ENCODE measurements at regions not wholly inside any gene's neighbourhood (a gene's known extent, or its start where the extent isn't known, plus 50 kb on each side); places are given as distances from the start of the nearest gene placed in this dataset.

- no peak for DNase-seq
Observed at GRCh38 chr15:94098921-94099573, 132.3 kb upstream of the MCTP2 start.

GRCh38 chr15:94097552-94097951 is 133.8 kb upstream of the MCTP2 start:
- DNase-seq: no peak

GRCh38 chr15:94094310-94094709 is 137.1 kb upstream of the MCTP2 start:
- DNase-seq: no peak

- DNase-seq: no peak
Observed at GRCh38 chr15:94086341-94086740, 145.0 kb upstream of the MCTP2 start.

DNA sequence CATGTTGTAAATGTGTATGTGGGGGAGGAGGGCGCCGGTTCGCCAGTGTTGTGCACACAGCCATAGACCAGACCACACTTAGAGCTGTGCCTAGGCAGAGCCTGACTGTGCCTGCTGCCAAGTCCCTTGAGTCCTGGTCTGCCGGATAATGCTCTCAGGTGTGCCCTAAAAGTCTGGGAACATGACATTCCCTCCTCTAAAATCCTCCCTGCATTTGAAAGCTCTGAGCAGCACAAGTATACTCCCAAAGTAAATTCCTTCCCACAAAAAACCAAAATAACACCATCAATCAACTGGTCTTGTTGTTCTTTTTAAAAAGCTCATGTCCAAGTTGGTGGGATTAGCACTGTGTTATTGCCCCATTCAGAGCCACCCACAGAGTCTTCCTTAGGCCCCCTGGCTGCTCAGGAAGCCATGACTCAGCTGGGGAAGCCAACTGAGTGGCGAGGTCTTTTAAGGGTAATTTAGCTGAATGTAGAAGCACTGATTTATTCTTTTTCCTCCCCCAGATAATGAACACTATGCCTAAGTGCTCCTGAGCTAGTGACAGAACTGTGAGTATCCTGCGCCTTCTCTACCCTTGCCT is 147.8 kb upstream of the MCTP2 start:
- DNase-seq: no peak

- no peak for DNase-seq
Observed at GRCh38 chr15:94081829-94082228, 149.5 kb upstream of the MCTP2 start.

GRCh38 chr15:94080989-94081605 is 150.3 kb upstream of the MCTP2 start:
- DNase-seq: no peak

- no peak for DNase-seq
Observed at GRCh38 chr15:94080416-94080815, 150.9 kb upstream of the MCTP2 start.

GRCh38 chr15:94079968-94080367 is 151.4 kb upstream of the MCTP2 start:
- DNase-seq: no peak

GRCh38 chr15:94079459-94079858 is 151.9 kb upstream of the MCTP2 start:
- DNase-seq: no peak

DNA sequence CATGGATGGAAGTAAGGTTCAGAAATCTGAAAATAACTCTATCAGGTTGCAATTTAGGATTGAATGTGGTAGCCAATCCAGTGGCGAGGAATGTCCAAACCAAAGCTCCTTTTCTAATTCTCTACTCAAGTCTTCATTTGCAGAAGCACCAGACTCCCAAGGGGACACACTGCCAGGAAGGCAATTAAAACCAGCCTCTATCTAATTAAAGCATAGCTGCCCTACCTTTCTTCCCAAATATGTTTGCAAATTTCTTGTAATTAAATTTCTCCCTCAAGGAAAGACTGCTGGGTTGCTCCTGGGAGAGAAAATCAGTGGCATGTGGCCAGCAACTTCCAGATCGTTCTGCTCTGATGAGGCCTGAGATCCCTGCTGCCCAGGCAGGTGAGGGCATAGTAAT is 153.4 kb upstream of the MCTP2 start:
- no peak for DNase-seq

DNA sequence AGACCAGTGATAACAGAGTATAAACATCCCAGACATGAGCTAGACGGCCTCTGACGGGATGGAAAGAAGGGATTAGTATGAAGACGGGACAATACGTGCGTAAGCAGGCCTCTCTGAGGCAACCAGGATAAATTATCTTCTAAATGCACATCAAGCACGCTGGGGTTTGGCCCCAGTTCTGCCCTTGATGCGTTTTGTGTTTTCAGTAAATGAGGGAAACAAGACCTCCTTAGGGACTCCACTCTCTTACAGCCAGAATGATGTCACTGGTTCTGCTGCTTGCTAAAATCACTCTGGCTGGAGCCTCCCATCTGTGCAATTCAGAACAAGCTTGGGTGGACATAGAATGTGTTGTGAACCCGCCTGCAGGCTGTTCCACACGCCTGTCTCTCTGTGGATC is 156.0 kb upstream of the MCTP2 start:
- no peak for DNase-seq

DNA sequence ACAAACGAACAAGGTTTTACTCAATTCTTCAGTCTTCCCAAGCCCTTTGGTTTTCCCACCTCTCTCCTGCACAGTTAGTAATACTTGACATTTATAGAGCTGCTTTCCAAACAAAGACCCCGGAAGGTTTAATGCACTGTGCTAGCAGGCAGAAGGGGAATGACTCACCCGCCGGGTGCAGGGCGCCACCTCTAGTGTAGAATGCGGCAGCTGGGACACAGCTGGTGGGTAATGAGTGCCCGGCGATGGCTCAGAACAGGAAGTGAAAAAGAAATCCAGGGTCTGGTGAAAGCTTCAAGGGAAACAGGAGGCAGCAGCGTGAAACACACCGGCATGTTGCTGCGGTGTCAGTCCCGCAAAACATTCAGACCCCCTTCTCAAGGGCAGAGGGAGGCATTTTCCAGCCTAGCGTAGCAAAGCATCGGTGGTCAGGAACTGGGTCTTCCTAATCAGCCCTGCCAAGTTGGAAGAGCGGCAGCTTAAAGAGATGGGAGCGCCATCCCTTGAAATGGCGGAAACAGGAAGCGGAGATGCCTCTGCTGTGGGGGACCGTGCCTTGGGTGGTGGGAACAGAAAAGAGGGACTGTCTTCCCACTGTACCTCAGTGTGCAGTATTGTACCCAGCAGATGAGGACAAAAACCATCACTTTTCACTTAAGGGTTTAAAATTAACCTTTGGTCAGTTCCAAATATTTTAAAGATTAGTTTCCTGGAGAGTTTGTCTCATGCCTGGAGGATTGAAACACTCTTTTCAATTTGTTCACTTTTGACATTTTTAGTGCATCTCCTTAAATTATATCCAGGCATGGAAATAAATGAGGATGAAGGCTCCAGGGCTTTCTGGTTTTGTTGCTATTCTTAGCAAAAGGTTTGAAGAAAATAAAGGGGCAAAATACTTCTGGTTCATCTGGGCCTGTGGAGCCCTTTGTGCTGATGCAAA is 160.7 kb upstream of the MCTP2 start:
- DNase-seq: no peak

- DNase-seq: no peak
Observed at GRCh38 chr15:94069844-94070243, 161.5 kb upstream of the MCTP2 start.

GRCh38 chr15:94066811-94067210 is 164.6 kb upstream of the MCTP2 start:
- no peak for DNase-seq

GRCh38 chr15:94066046-94066445 is 165.3 kb upstream of the MCTP2 start:
- DNase-seq: no peak

DNA sequence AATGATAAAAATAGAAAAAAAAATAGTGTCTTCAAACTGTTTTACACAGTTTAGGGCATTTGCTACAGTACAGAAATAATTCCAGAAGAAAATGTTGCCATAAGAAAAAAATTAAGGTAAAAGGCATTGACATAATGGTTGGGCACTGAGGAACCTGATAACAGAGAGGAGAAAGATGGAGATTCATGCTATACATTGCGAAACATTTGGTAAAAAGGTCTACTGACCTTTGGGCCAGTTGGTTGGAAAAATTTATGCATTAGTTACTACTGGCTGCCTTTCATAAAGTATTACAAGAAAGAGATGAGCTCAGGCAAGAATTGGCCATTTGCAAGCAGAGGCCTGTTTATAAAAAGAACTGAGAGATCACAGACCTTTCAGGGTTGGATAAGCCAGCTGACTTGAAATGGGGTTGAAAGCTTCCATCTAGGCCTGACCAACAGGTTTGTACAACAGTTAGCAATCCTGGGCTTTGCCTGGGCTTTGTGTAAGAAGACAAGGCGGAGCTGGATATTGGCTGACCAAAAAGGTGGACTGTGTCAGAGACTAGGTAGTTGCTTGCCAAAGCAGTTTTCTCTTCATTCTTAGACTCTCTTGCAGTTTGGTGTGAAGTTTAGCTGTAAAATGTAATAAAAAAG is 166.6 kb upstream of the MCTP2 start:
- DNase-seq: no peak

GRCh38 chr15:94061041-94061440 is 170.3 kb upstream of the MCTP2 start:
- no peak for DNase-seq

GRCh38 chr15:94059013-94059587 is 172.3 kb upstream of the MCTP2 start:
- DNase-seq: no peak

- DNase-seq: no peak
Observed at GRCh38 chr15:94057305-94057704, 174.1 kb upstream of the MCTP2 start.

GRCh38 chr15:94056314-94056713 is 175.0 kb upstream of the MCTP2 start:
- no peak for DNase-seq

- no peak for DNase-seq
Observed at GRCh38 chr15:94053626-94054025, 177.7 kb upstream of the MCTP2 start.

DNA sequence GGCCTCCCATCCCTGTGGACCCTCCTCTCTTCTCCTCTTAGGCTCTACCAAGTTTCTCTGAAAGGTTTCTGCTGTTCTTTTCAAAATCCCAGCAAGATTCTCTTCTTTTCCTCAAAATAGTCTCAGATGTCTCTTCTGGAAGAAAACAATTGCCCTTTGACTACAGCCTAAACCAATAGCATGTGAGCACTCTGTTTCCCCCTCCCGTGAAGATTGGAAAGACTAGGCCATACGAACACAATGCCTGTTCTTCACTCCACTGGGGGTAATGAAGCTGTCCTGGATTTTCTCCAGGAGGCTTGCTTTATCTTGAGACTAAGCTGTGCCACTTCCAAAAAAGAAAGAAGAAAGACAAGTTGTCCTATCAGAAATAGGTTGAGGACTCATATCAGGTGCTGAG is 178.7 kb upstream of the MCTP2 start:
- DNase-seq: no peak

All from hematopoietic multipotent progenitor cell treated with erythropoietin and hydrocortisone succinate and interleukin-3 and kit ligand, for 8 days (in vitro differentiated cells).